ENCODE measurements at regions not wholly inside any gene's neighbourhood (a gene's known extent, or its start where the extent isn't known, plus 50 kb on each side); places are given as distances from the start of the nearest gene placed in this dataset.

DNA sequence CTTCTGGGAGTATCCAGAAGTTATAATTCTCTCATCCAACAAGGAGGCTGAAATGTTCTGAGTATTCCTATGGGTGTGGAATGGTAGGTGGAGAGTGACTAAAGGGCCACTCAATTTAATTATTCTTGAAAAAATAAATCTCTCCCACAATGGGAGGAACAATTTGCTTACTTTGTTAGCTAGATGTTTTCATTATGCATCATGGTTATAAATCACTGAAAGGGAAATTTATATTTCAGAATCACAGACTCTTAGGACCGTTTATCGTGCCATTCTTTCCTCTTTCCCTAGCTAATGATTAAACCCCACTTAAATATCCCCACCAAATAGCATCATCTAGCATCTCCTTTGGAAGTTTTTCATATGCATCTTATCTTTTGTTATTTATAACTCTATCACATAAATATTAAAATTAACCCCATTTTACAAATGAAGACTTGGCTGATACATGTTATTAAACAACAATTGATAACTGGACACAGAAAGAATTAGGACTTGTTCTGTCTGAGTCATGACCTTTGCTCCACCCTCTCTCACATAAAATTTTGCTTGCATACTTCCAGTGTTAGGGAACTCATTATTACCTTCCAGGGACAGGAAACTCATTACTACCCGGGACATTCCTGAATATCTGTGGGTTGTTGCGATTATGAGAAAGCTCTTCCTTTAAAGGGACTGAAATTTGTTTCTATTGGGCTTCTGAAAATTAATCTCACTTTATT is 94.9 kb upstream of the NMUR2 start:
- FAIRE-seq (no peak), DNase-seq (ENCODE audit: low read depth in 1 of 2, low spot score in 1 of 2) (no peak), ATAC-seq (no peak)
- Histone ChIP-seq H3K4me3 (no peak overlapping the region), H3K4me2 (no peak overlapping the region), H3K27ac (no peak overlapping the region), H3K9me3 (no peaks in the 10 kb centered on the region), H3K4me1 (no peaks in the 10 kb centered on the region)
- ChIA-PET POLR2A (no interaction called here), CTCF (no interaction called here)
- TF ChIP-seq, protein P1, sequence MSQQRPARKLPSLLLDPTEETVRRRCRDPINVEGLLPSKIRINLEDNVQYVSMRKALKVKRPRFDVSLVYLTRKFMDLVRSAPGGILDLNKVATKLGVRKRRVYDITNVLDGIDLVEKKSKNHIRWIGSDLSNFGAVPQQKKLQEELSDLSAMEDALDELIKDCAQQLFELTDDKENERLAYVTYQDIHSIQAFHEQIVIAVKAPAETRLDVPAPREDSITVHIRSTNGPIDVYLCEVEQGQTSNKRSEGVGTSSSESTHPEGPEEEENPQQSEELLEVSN (IDR thresholded peaks at IDR 0.05; ENCODE audit: borderline replicate concordance, low read depth): no peak
- TF ChIP-seq SREBF2 (IDR thresholded peaks at IDR 0.05) (no peak), POLR2A (IDR thresholded peaks at IDR 0.05; ENCODE audit: low read length) (no peak), RNF2 (IDR thresholded peaks at IDR 0.05; ENCODE audit: borderline replicate concordance, low read depth) (no peak), ZNF302 (CRISPR knock-in tag; IDR thresholded peaks at IDR 0.05) (no peak), FOSL2 (IDR thresholded peaks at IDR 0.05) (no peak), FOSL2 (CRISPR knock-in tag; IDR thresholded peaks at IDR 0.05) (no peak), CBX2 (IDR thresholded peaks at IDR 0.05; ENCODE audit: borderline replicate concordance, low read depth) (no peak), CHD4 (IDR thresholded peaks at IDR 0.05; ENCODE audit: borderline replicate concordance) (no peak), EP300 (IDR thresholded peaks at IDR 0.05) (no peak)
- TF ChIP-seq, protein P2, sequence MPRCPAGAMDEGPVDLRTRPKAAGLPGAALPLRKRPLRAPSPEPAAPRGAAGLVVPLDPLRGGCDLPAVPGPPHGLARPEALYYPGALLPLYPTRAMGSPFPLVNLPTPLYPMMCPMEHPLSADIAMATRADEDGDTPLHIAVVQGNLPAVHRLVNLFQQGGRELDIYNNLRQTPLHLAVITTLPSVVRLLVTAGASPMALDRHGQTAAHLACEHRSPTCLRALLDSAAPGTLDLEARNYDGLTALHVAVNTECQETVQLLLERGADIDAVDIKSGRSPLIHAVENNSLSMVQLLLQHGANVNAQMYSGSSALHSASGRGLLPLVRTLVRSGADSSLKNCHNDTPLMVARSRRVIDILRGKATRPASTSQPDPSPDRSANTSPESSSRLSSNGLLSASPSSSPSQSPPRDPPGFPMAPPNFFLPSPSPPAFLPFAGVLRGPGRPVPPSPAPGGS (IDR thresholded peaks at IDR 0.05): no peak
- 4% methylated on average over 4 of the region's 4 CpGs for WGBS (ENCODE audit: missing lambda C conversion rate)

DNA sequence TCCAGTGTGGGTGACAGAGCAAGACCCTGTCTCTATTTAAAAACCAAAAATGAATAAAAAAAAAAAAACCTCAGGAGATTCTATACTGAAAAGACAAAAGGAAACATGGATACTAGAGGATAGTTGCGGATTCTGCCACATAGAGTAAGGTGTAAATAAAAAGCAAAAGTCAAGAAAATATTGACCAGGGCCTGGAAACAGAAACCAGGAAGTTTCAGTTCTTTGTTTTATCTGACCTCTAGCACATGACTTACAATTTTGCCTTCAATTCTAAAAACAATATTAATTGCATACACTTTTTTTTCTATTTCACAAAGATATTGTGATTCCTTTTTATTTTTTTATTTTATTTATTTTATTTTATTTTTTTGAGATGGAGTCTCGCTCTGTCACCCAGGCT is 96.2 kb upstream of the NMUR2 start:
- WGBS (ENCODE audit: missing lambda C conversion rate): 61% methylated on average over 2 of the region's 2 CpGs
- ChIA-PET CTCF (no interaction called here), POLR2A (no interaction called here)
- Histone ChIP-seq H3K4me1 (no peaks in the 10 kb centered on the region), H3K4me2 (no peak overlapping the region), H3K9me3 (no peaks in the 10 kb centered on the region), H3K4me3 (no peak overlapping the region), H3K27ac (no peak overlapping the region)
- ATAC-seq (no peak), DNase-seq (ENCODE audit: low read depth in 1 of 2, low spot score in 1 of 2) (no peak), FAIRE-seq (no peak)
- TF ChIP-seq, protein P3, sequence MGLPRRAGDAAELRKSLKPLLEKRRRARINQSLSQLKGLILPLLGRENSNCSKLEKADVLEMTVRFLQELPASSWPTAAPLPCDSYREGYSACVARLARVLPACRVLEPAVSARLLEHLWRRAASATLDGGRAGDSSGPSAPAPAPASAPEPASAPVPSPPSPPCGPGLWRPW (IDR thresholded peaks at IDR 0.05): no peak
- no peak for TF ChIP-seq CBX2 (IDR thresholded peaks at IDR 0.05; ENCODE audit: borderline replicate concordance, low read depth)
- TF ChIP-seq ZC3H11A (IDR thresholded peaks at IDR 0.05): no peak
- TF ChIP-seq JUN (IDR thresholded peaks at IDR 0.05): no peak
- TF ChIP-seq NFE2L2 (conservative IDR thresholded peaks at IDR 0.05; ENCODE audit: low read length): no peak
- no peak for TF ChIP-seq HOXB13 (CRISPR knock-in tag; IDR thresholded peaks at IDR 0.05; ENCODE audit: low read depth)
- TF ChIP-seq NR3C1 (IDR thresholded peaks at IDR 0.05): no peak
- no peak for TF ChIP-seq RFX5 (IDR thresholded peaks at IDR 0.05)
- TF ChIP-seq KDM5A (IDR thresholded peaks at IDR 0.05): no peak
- no peak for TF ChIP-seq BHLHE40 (IDR thresholded peaks at IDR 0.05; ENCODE audit: low read depth, low read length)

DNA sequence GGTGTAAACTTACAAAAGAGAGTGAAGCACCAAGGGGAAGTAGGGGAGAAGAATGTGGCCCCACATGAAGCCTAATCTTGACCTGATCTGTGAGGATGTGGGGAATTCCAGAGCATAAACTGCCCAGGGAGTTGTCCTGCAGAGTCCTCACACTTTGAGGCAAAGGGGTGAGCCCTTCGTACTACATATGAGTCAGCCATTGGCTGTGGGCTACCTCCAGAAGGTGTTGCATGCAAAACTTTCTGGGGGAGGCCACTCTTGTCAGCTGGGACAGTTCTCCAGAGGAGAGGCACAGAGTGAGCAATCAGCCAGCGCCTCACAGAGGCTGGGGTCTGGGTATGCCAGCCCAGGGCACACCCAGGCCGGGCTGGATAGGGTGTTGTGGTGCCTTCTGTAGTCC is 98.1 kb upstream of the NMUR2 start:
- H3K9me3 ChIP-seq: no peaks in the 10 kb centered on the region
- ATAC-seq (no peak), FAIRE-seq (no peak), DNase-seq (ENCODE audit: low read depth in 1 of 2, low spot score in 1 of 2) (no peak)
- ChIA-PET CTCF (no interaction called here), POLR2A (no interaction called here)
- no peaks in the 10 kb centered on the region for H3K4me1 ChIP-seq
- TF ChIP-seq RAD21 (conservative IDR thresholded peaks at IDR 0.05 in 1 of 2, IDR thresholded peaks at IDR 0.05 in 1 of 2) (no peak), ESRRA (IDR thresholded peaks at IDR 0.05; ENCODE audit: borderline replicate concordance, low read length) (no peak), SREBF2 (IDR thresholded peaks at IDR 0.05) (no peak), CBX8 (IDR thresholded peaks at IDR 0.05) (no peak), TFCP2L1 (CRISPR knock-in tag; IDR thresholded peaks at IDR 0.05) (no peak), TP53 (CRISPR knock-in tag; IDR thresholded peaks at IDR 0.05) (no peak), FOXS1 (CRISPR knock-in tag; IDR thresholded peaks at IDR 0.05) (no peak), EHMT2 (IDR thresholded peaks at IDR 0.05; ENCODE audit: low read depth) (no peak)
- TF ChIP-seq, protein P4, sequence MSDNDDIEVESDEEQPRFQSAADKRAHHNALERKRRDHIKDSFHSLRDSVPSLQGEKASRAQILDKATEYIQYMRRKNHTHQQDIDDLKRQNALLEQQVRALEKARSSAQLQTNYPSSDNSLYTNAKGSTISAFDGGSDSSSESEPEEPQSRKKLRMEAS (IDR thresholded peaks at IDR 0.05): no peak
- TF ChIP-seq, protein P2 (IDR thresholded peaks at IDR 0.05): no peak
- H3K27ac ChIP-seq: no peak overlapping the region
- no peak overlapping the region for H3K4me3 ChIP-seq
- H3K4me2 ChIP-seq: no peak overlapping the region
- 24% methylated on average over 3 of the region's 3 CpGs for WGBS (ENCODE audit: missing lambda C conversion rate)
